PC-3 (cell line): ENCODE measurements at regions not wholly inside any gene's neighbourhood (a gene's known extent, or its start where the extent isn't known, plus 50 kb on each side); places are given as distances from the start of the nearest gene placed in this dataset.

Source experiments
- ATAC-seq: fragments of 200-7000 bp; cut with Tn5 transposase; 2 replicates; pipeline ENCODE4 v1.9.1; 2020; ENCODE audit warnings: mild to moderate bottlenecking, moderate library complexity
- BruUV-seq: library from RNA; stranded (reverse); fragments of 400-500 nt; replicated peaks from 2 replicates; lab custom pipeline; 2021; lab: Mats Ljungman, UMichigan
- CTCF ChIA-PET: fragments of 300-600 bp; sonication (Branson Sonifier 250); formaldehyde crosslinking; loops from one replicate; lab custom pipeline; 2022; ENCODE audit warnings: antibody characterized with exemption; lab: Charles Lee
- POLR2A ChIA-PET: fragments of 300-600 bp; sonication (Branson Sonifier 250); formaldehyde crosslinking; loops from one replicate; lab custom pipeline; 2022; ENCODE audit warnings: antibody characterized with exemption; ENCODE audit not compliant: unreplicated experiment; lab: Charles Lee
- DNase-seq: peaks from one replicate; pipeline ENCODE4 v3.0.0-alpha.2; 2015
- H2AFZ ChIP-seq: fragments of 300-600 bp; sonication (generic); 2 replicates; pipeline ENCODE4 v1.6.0; 2016; ENCODE audit warnings: antibody characterized with exemption, low read length
- H3F3A ChIP-seq: fragments of 300-600 bp; sonication (generic); one replicate; pipeline ENCODE4 v1.6.0; 2017; ENCODE audit warnings: antibody characterized with exemption, low read length, control low read depth, mild to moderate bottlenecking; ENCODE audit not compliant: unreplicated experiment
- H3K27ac ChIP-seq: fragments of 300-600 bp; sonication (generic); 2 replicates; pipeline ENCODE4 v1.5.1; 2016; ENCODE audit warnings: mild to moderate bottlenecking, low read length
- H3K27me3 ChIP-seq: fragments of 300-600 bp; sonication (generic); 2 replicates; pipeline ENCODE4 v1.6.1; 2016; ENCODE audit warnings: low read length, mixed read lengths
- H3K36me3 ChIP-seq: fragments of 300-600 bp; sonication (generic); 2 replicates; pipeline ENCODE4 v1.6.1; 2016; ENCODE audit warnings: low read depth, mixed run types, low read length, mixed read lengths
- H3K4me1 ChIP-seq: fragments of 300-600 bp; sonication (generic); 2 replicates; pipeline ENCODE4 v1.5.1; 2016; ENCODE audit warnings: low read length; ENCODE audit not compliant: insufficient read depth
- H3K4me2 ChIP-seq: fragments of 300-600 bp; sonication (generic); 2 replicates; pipeline ENCODE4 v1.6.0; 2016; ENCODE audit warnings: low read length
- H3K4me3 ChIP-seq: fragments of 300-600 bp; sonication (generic); 2 replicates; pipeline ENCODE4 v1.5.1; 2016; ENCODE audit warnings: mild to moderate bottlenecking, low read length, mixed read lengths
- H3K79me2 ChIP-seq: fragments of 300-600 bp; sonication (generic); 2 replicates; pipeline ENCODE4 v1.6.1; 2017; ENCODE audit warnings: low read length, mixed read lengths
- H3K9ac ChIP-seq: fragments of 300-600 bp; sonication (generic); 2 replicates; pipeline ENCODE4 v1.6.0; 2016; ENCODE audit warnings: mild to moderate bottlenecking, low read length
- H3K9me2 ChIP-seq: fragments of 300-600 bp; sonication (generic); replicated peaks from 2 replicates; pipeline ENCODE4 v1.6.1; 2016; ENCODE audit warnings: mixed run types, low read length, mixed read lengths
- H3K9me3 ChIP-seq: fragments of 300-600 bp; sonication (generic); 2 replicates; pipeline ENCODE4 v1.6.1; 2016; ENCODE audit warnings: low read length, mixed read lengths
- H4K20me1 ChIP-seq: fragments of 300-600 bp; sonication (generic); 2 replicates; pipeline ENCODE4 v1.6.1; 2016; ENCODE audit warnings: low read length, mixed read lengths
- CTCF ChIP-seq: fragments of 300-600 bp; sonication (generic); conservative IDR thresholded peaks from 2 replicates; pipeline ENCODE4 v1.5.1; 2017; ENCODE audit warnings: antibody characterized with exemption, low read depth, mild to moderate bottlenecking, low read length
- EZH2 ChIP-seq: fragments of 300-600 bp; sonication (generic); IDR thresholded peaks from one replicate; pipeline ENCODE4 v1.6.1; 2017; ENCODE audit warnings: antibody characterized with exemption, mild to moderate bottlenecking, low read length; ENCODE audit not compliant: unreplicated experiment
- EZH2phosphoT487 ChIP-seq: fragments of 300-600 bp; sonication (generic); IDR thresholded peaks from 2 replicates; pipeline ENCODE4 v1.6.1; 2018; ENCODE audit warnings: mild to moderate bottlenecking, antibody characterized with exemption, low read length, borderline replicate concordance
- intact Hi-C: fragments of 100-400 bp; cut with micrococcal nuclease; formaldehyde crosslinking; loops from 2 replicates; pipeline ENCODE4 v1.9.0; 2023

GRCh38 chr6:81304466-81304865, 448.0 kb downstream of the TENT5A start:
- H2AFZ ChIP-seq: no peak overlapping the region
- no peak for ATAC-seq

GRCh38 chr6:81300961-81301360, 451.5 kb downstream of the TENT5A start:
- no peaks in the 10 kb centered on the region for H3K79me2 ChIP-seq
- ChIA-PET CTCF (no interaction called here), POLR2A (no interaction called here)
- H4K20me1 ChIP-seq: no peaks in the 10 kb centered on the region
- H3K36me3 ChIP-seq: no peaks in the 10 kb centered on the region
- no peak for TF ChIP-seq CTCF
- no peak for TF ChIP-seq EZH2
- TF ChIP-seq EZH2phosphoT487: no peak
- no TSS peak for BruUV-seq
- H3F3A ChIP-seq: no peaks in the 10 kb centered on the region
- H3K9me2 ChIP-seq: no peaks in the 10 kb centered on the region
- no peak overlapping the region for H3K9ac ChIP-seq
- no peaks in the 10 kb centered on the region for H3K27me3 ChIP-seq
- intact Hi-C loops: no loop called here
- DNase-seq (no peak), ATAC-seq (no peak)
- H3K4me3 ChIP-seq: no peak overlapping the region
- H3K4me1 ChIP-seq: no peaks in the 10 kb centered on the region
- no peaks in the 10 kb centered on the region for H3K9me3 ChIP-seq
- no peak overlapping the region for H3K4me2 ChIP-seq
- H3K27ac ChIP-seq: no peak overlapping the region
- no peak overlapping the region for H2AFZ ChIP-seq

More at GRCh38 chr6:81304466-81304865, 448.0 kb downstream of the TENT5A start:
- no peak overlapping the region for H3K9ac ChIP-seq
- ChIA-PET POLR2A (interaction anchor here (0.7 kb wide), 1 partner anchor 635 kb away, joined by 4 read pairs; no protein-coding TSS in a partner anchor), CTCF (no interaction called here)
- TF ChIP-seq EZH2: no peak
- no peak for TF ChIP-seq EZH2phosphoT487
- TF ChIP-seq CTCF: no peak
- H3K9me2 ChIP-seq: no peaks in the 10 kb centered on the region
- no peak overlapping the region for H3K4me2 ChIP-seq
- DNase-seq: no peak
- no peaks in the 10 kb centered on the region for H3K27me3 ChIP-seq
- H3K79me2 ChIP-seq: no peaks in the 10 kb centered on the region
- no TSS peak for BruUV-seq
- H3K9me3 ChIP-seq: no peaks in the 10 kb centered on the region
- no peaks in the 10 kb centered on the region for H4K20me1 ChIP-seq
- no peaks in the 10 kb centered on the region for H3F3A ChIP-seq
- H3K36me3 ChIP-seq: no peaks in the 10 kb centered on the region
- no peaks in the 10 kb centered on the region for H3K4me1 ChIP-seq
- no peak overlapping the region for H3K27ac ChIP-seq
- intact Hi-C loops: no loop called here
- no peak overlapping the region for H3K4me3 ChIP-seq

- Histone ChIP-seq H3F3A (no peaks in the 10 kb centered on the region), H3K9me3 (no peaks in the 10 kb centered on the region), H3K4me3 (no peak overlapping the region), H4K20me1 (no peaks in the 10 kb centered on the region), H3K4me2 (no peak overlapping the region), H3K4me1 (no peaks in the 10 kb centered on the region), H3K9me2 (no peaks in the 10 kb centered on the region), H3K27ac (no peak overlapping the region), H3K79me2 (no peaks in the 10 kb centered on the region), H2AFZ (no peak overlapping the region), H3K27me3 (no peaks in the 10 kb centered on the region), H3K9ac (no peak overlapping the region), H3K36me3 (no peaks in the 10 kb centered on the region)
- BruUV-seq: no TSS peak
- CTCF ChIA-PET: no interaction called here
- POLR2A ChIA-PET: no interaction called here
- no peak for TF ChIP-seq EZH2phosphoT487
- TF ChIP-seq EZH2: no peak
- no peak for TF ChIP-seq CTCF
- ATAC-seq (no peak), DNase-seq (no peak)
- intact Hi-C loops: no loop called here
Measured at GRCh38 chr6:81298751-81299150, 453.7 kb downstream of the TENT5A start.
